ENCODE measurements at regions not wholly inside any gene's neighbourhood (a gene's known extent, or its start where the extent isn't known, plus 50 kb on each side); places are given as distances from the start of the nearest gene placed in this dataset.

GRCh38 chr4:11931266-11931820, 502.6 kb upstream of the HS3ST1 start:
- TF ChIP-seq CTCF (IDR thresholded peaks at IDR 0.05 in 2 of 3, conservative IDR thresholded peaks at IDR 0.05 in 1 of 3; ENCODE audit: borderline replicate concordance in 1 of 3, insufficient read depth in 1 of 3, low read depth in 2 of 3, low read length in 2 of 3) (no peak), POLR2A (IDR thresholded peaks at IDR 0.05; ENCODE audit: borderline replicate concordance, extremely low read depth, insufficient read depth, insufficient read length) (no peak), EGR1 (IDR thresholded peaks at IDR 0.05; ENCODE audit: low read depth) (no peak), YY1 (IDR thresholded peaks at IDR 0.05; ENCODE audit: extremely low read depth, insufficient replicate concordance, low read depth, low read length) (no peak), JUND (IDR thresholded peaks at IDR 0.05) (no peak)
